Fibroblast of the aortic adventitia (primary cell): ENCODE measurements at regions not wholly inside any gene's neighbourhood (a gene's known extent, or its start where the extent isn't known, plus 50 kb on each side); places are given as distances from the start of the nearest gene placed in this dataset.

ENCODE experiments used
- DNase-seq: peaks from one replicate; pipeline ENCODE4 v3.0.0-alpha.2; 2010; ENCODE audit warnings: low read depth
- H3K4me3 ChIP-seq: 2 replicates; pipeline ENCODE4 v1.5.1; 2011; ENCODE audit warnings: low read depth, mild to moderate bottlenecking, control low read depth, low read length, moderate library complexity
- CTCF ChIP-seq: IDR thresholded peaks from 2 replicates; pipeline ENCODE4 v1.5.1; 2011; ENCODE audit warnings: mild to moderate bottlenecking, low read length, control low read depth, inconsistent platforms; ENCODE audit not compliant: insufficient read depth

GRCh38 chr3:124592658-124593441 lies 137.4 kb upstream of the UMPS start:
- no peak for TF ChIP-seq CTCF

DNA sequence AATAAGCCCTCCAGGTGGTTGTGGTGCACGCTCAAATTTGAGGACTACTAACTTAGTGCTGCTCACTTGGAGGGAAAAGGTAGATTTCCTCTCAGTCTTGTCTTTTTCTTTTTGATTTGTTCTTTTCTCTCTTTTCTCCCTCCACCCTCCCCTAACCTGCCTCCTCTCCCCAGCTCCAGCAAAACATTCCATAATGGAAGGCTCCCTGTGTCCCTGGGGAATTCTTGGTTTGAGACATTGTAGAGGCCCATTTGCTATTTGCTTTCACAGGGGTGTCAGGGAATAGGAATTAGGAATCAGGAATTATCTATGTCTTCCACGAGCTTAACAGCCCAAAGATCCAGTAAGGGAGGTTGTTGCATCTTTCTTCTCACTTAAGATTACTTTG lies 136.8 kb upstream of the UMPS start:
- DNase-seq: no peak
- no peak for TF ChIP-seq CTCF
- H3K4me3 ChIP-seq: no peak overlapping the region

More at GRCh38 chr3:124592658-124593441, 137.4 kb upstream of the UMPS start:
- DNase-seq: no peak
- no peak overlapping the region for H3K4me3 ChIP-seq

- TF ChIP-seq CTCF: no peak
- no peak overlapping the region for H3K4me3 ChIP-seq
Measured at GRCh38 chr3:124594581-124594980, 135.7 kb upstream of the UMPS start.

GRCh38 chr3:124597273-124597672 lies 133.0 kb upstream of the UMPS start:
- no peak overlapping the region for H3K4me3 ChIP-seq
- DNase-seq: no peak
- TF ChIP-seq CTCF: no peak

More at GRCh38 chr3:124594581-124594980, 135.7 kb upstream of the UMPS start:
- DNase-seq: no peak

DNA sequence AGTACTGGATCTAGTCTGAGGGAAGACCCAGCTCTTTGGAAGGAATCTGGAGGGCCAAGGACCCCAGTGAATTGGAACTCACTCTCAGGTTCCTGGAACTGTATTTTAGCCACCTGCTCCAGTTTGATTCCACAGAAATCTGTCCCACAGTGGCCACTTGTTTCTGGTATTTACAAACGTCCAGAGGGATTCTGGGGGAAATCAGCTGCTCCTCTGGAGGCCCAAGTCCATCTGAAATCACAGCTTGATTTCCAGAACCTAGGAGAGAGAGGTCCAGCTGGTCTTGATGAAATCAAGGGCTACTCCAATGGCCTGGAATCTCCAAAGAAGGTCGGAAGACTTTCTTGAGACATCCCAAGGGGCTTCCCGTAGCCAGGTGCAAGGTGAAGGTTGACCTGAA lies 132.3 kb upstream of the UMPS start:
- DNase-seq: no peak
- no peak overlapping the region for H3K4me3 ChIP-seq
- no peak for TF ChIP-seq CTCF

DNA sequence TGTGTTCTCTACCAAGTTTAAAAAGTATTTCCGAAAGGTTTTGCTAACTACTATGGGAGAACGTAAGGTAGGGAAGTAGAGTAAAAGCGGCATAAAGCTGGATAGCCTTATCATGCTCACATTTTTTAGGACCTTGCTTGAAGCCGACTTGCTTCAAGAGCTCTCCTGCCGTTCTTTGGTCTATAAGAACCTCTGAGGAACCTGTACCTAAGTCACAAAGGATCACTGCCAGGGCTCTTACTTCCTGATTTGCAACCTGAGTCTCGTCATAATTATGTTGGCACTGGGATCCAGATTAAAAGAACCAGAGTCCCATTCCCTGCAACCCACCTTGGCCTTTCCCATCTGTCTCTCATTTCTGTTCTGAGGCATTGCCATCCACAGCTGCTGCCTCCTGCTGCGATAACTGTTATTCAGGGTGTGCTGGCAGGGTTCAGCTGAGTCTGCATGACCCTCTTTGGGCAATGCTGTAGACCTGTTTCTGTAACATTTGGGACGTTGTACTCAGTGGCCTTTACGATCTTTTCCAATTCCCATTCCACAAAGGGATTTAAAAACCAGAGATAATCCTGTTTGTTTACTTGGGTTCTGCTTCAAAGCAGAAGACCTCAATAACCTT lies 131.0 kb upstream of the UMPS start:
- DNase-seq: no peak
- TF ChIP-seq CTCF: no peak
- no peak overlapping the region for H3K4me3 ChIP-seq
